Brain microvascular endothelial cell (primary cell): ENCODE measurements at regions not wholly inside any gene's neighbourhood (a gene's known extent, or its start where the extent isn't known, plus 50 kb on each side); places are given as distances from the start of the nearest gene placed in this dataset.

Source experiments
- DNase-seq: peaks from one replicate; pipeline ENCODE4 v3.0.0-alpha.2; 2020
- H3K27ac ChIP-seq: fragments of 250-450 bp; sonication (Bioruptor Pico); 2 replicates; pipeline ENCODE4 v1.5.1; 2020; ENCODE audit warnings: mild to moderate bottlenecking, moderate library complexity
- H3K27me3 ChIP-seq: fragments of 250-450 bp; sonication (Bioruptor Pico); replicated peaks from 2 replicates; pipeline ENCODE4 v1.5.1; 2020; ENCODE audit warnings: mild to moderate bottlenecking
- H3K36me3 ChIP-seq: fragments of 250-450 bp; sonication (Bioruptor Pico); replicated peaks from 2 replicates; pipeline ENCODE4 v1.5.1; 2020; ENCODE audit warnings: mild to moderate bottlenecking
- H3K4me3 ChIP-seq: 2 replicates; pipeline ENCODE4 v1.5.1; 2011; ENCODE audit warnings: low read depth, mild to moderate bottlenecking, control low read depth, low read length, moderate library complexity
- CTCF ChIP-seq: IDR thresholded peaks from 2 replicates; pipeline ENCODE4 v1.5.1; 2011; ENCODE audit warnings: low read depth, mild to moderate bottlenecking, moderate library complexity, low read length, control low read depth, inconsistent platforms; ENCODE audit errors: missing control alignments
- in situ Hi-C: cut with HindIII; loops from 2 replicates; pipeline ENCODE4 v1.10.0; 2017; ENCODE audit warnings: low sequenced_read_pairs, low pct_ligation_motif_present

DNA sequence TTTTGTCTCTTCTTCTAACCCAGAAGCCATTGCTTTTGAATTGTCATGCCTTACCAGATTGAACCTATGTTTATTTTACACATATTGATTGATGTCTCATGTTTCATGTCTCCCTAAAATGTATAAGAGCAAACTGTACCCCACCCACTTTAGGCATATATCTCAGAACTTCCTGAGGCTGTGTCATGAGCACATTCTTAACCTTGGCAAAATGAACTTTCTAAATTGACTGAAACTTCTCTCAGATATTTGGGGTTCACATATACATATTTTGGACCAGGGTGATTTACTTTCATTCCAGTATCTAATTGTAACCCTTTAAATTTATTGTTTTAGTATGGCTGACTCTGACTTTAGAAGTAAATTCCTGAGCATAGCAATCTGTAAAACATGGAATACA, 723.9 kb upstream of the PCDH20 start:
- TF ChIP-seq CTCF, result no peak
- Histone ChIP-seq H3K36me3 (no peaks in the 10 kb centered on the region), H3K4me3 (no peak overlapping the region), H3K27me3 (no peaks in the 10 kb centered on the region), H3K27ac (no peak overlapping the region)
- in situ Hi-C loops, result no loop called here
- no peak for DNase-seq

DNA sequence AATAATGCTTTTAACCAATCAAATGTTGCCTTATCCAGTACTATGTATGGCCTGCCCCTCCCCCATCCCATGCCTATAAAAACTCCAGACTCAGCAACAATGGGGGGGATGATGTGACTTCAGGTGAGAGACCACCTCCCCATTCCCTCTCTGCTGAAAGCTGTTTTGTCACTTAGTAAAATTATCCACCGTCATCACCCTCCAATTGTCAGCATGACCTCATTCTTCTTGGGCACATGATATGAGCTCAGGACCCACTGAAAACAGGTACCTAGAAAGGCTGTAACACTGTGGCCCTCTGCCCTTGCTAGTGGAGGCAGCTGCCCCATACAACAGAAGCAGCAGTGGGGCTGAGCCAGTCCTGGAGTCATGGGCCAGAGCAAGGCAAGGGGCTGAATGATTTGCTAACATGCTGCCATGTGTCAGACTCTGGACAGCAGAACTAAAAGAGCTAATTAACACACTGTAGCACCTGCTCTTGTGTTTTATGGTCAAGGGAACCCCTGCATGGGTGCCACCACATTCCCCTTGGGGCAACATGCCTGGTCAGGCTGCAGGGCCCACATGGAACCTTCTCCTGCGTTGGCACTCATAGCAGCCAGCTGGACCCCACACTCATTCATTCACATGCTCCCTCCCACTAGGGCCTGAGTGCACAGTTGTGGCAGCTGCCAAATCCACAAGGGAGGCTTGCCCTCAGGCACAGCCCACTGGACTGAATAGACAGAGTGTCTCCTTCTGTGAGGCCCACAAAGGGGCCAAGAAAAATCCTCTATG, 722.2 kb upstream of the PCDH20 start:
- in situ Hi-C loops, result no loop called here
- no peak overlapping the region for H3K4me3 ChIP-seq
- no peak for TF ChIP-seq CTCF
- H3K36me3 ChIP-seq, result no peaks in the 10 kb centered on the region
- H3K27ac ChIP-seq, result no peak overlapping the region
- no peaks in the 10 kb centered on the region for H3K27me3 ChIP-seq
- DNase-seq, result no peak

DNA sequence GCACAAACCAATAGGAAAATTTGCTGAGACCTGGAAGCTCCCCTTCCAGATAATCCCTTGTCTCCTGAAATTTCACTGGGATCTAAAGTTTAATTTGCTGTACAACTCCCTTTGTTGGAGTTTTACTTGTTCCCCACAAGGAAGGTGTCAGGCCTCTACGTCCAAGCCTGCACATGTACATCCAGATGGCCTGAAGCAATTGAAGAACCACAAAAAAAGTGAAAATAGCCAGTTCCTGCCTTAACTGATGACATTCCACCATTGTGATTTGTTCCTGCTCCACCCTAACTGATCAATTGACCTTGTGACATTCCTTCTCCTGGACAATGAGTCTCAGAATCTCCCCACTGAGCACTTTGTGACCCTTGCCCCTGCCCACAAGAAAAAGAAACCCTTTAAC, 716.0 kb upstream of the PCDH20 start:
- no peak for TF ChIP-seq CTCF
- in situ Hi-C loops, result no loop called here
- no peak for DNase-seq
- Histone ChIP-seq H3K36me3 (no peaks in the 10 kb centered on the region), H3K27ac (no peak overlapping the region), H3K27me3 (no peaks in the 10 kb centered on the region), H3K4me3 (no peak overlapping the region)

DNA sequence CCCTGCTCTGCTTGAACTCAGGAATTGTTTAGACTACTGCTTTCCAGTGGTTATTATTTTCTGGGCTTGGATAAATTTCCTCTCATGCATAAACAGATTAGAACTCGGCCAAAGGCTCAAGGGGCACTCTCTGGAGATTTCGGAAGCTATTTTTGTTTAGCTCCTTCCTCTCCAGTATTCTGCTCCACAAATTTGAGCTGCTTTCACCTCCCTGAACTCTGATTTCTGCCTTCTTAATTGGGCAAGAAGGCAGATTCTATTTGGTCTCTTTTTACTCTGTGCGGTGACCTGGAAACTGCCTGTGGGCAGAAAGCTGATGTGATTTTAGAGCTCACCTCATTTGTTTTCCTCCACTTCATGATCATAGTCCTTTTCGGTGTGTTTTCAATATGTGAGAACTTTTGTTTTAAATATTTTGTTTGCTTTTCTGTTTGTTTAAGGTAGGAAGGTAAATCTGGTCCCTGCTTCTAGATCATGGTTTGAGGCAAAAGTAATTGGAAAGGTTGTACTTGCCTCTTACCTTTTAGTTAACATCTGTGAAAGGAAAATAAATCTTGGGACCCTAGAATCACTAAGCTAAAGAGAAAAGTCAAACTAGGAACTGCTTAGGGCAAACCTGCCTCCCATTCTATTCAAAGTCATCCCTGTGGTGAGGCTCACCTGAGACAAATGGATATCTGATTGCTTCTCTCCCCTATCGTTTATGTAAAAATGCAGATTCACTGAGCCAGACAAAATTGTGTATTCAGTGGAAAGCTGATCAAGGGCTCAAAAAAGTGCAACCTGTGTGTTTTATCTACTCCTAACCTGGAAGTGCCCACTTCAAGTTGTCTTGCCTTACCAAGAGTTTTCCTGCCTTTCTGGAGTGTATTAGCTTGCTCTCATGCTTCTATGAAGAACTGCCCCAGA, 714.7 kb upstream of the PCDH20 start:
- H3K27ac ChIP-seq, result no peak overlapping the region
- in situ Hi-C loops, result no loop called here
- H3K27me3 ChIP-seq, result no peaks in the 10 kb centered on the region
- H3K4me3 ChIP-seq, result no peak overlapping the region
- TF ChIP-seq CTCF, result no peak
- no peak for DNase-seq
- H3K36me3 ChIP-seq, result no peaks in the 10 kb centered on the region

DNA sequence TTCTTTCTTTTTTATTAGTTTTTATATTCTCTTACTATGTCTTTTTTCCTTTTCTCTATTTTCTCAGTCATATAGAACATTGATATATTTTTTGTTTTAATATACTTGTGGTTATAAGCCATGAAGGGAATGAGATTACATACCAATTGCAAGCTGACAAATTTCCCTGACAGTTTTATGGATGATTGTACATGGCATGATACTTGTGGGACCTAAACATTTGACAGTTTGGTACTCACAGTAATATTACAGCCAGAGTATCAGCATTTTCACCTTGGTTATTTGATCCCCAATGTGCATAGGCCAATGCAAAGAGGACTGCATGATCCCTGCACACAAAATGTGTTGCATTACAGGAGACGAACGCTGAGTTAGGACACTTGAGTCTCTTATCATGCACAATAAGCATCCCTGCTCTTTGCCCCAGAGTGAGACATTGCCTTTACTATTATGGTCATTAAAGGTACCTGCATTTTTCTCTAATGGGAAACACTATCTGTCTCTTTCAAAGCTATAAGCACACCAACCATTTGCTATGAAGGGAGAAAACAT, 713.4 kb upstream of the PCDH20 start:
- H3K36me3 ChIP-seq, result no peaks in the 10 kb centered on the region
- no peak overlapping the region for H3K4me3 ChIP-seq
- TF ChIP-seq CTCF, result no peak
- no peak overlapping the region for H3K27ac ChIP-seq
- no peak for DNase-seq
- in situ Hi-C loops, result no loop called here
- no peaks in the 10 kb centered on the region for H3K27me3 ChIP-seq
